CD4-positive, alpha-beta T cell treated with Interleukin-17A for 4 hours (primary cell): ENCODE measurements at regions not wholly inside any gene's neighbourhood (a gene's known extent, or its start where the extent isn't known, plus 50 kb on each side); places are given as distances from the start of the nearest gene placed in this dataset.

ENCODE experiments used
- DNase-seq: peaks from one replicate; pipeline ENCODE4 v3.0.0-alpha.2; 2020; ENCODE audit warnings: mixed read lengths

DNA sequence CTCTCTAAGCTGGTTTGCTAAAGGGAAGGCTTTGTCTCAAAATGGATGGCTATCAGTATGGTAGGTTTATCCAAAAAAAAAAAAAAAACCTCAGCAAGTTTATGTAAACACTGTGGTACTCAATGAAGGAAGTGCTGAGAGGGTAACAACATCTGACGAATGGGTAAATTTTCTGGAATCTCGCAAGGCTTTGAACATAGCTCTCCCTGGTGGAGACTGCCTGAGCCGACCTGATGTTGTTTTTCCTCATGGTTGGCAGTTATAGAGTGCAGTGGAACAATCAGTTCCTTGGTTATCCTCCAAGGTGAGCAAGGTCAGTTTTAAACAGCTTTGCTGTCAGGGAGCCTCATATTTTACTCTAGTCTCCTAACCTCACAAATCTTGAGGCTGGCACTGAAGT, 94.6 kb downstream of the ZPLD1 start:
- DNase-seq: no peak

DNA sequence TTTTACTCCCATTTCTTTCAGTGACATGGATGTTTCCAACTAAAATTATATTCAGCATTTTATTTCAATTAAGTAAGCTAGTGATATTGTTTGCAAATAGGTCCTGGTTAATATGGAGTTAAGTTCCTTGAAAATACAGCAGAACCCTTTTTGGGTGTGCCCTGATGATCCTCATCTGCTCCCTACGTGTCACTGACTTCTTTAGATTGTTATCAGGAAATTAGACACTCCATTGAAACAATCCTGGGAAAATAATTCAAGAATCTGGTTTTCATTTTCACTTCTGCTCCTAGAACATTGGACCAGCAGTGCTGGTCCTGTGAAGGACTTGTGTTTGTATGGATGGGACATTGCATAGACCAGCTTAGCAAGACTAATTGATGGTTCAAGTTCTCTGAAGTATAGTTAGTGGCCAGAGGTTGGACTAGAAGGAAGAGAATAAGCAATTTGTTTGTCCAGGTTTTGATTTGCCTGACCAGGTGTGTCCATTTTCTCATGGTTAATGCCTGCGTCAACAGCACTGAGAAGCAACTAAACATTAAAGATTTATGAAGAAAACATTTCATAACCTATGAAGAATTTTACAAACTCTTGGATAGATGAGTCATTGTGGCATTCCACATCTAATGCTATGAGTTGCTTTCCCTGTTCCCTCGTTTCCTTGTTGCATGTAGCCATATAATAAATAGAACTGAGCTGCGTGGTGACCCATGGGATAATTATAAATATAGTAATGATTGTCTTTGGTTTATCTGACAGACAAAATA, 95.8 kb downstream of the ZPLD1 start:
- DNase-seq: no peak

DNA sequence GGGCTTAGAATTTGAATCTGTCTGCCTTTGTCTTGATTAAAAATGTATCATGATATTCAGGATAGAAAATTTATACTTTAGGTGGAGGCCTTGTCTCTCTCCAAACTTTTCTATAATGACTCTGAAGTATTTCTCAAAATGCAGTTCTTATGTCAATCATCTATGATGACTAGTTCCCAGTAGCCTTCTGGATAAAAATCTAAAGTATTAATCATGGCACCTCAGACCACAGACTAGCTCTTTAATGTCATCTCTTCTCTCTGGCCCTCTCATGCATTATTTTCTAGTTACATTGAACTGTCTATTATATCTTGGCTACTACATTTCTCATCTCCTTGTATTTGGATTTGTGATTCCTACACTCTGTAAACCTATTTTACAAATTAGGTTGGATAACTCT, 96.9 kb downstream of the ZPLD1 start:
- no peak for DNase-seq

DNA sequence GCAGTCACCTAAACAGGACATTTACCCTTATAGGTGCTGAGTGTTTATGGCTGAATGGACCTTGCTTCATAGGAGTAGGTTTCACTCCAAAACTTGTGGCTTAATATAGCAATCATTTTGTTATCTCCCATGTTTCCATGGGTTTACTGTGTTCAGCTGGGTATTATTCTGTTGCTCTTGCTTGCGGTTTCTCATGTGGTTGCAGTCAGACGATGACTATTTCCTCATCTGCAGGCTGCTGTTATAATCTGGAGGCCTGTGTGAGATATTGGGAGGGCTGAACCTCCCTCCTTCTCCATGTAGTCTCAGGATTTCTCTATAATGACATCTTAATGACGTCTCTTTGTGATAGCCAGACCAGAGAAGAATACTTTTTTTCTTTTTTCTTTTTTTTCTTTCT, 98.1 kb downstream of the ZPLD1 start:
- DNase-seq: no peak

DNA sequence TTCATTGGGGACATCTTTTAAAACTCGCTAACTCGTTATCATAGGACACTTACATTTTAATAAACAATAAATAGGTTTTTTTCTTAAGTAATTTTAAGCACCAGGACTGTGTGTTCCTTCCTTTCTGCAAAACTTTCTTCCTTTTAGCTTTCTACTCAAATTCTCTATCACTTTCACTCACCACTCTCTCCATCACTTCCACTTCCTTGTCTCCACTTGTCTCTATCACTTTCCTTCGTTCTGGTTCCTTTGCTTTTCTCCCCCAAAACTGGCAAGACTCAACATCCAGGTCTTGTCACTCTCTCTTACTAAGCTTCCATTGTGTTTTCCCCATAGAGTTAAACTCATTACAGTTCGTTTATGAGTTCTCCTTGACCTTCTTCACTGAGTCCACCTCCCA, 99.0 kb downstream of the ZPLD1 start:
- no peak for DNase-seq

DNA sequence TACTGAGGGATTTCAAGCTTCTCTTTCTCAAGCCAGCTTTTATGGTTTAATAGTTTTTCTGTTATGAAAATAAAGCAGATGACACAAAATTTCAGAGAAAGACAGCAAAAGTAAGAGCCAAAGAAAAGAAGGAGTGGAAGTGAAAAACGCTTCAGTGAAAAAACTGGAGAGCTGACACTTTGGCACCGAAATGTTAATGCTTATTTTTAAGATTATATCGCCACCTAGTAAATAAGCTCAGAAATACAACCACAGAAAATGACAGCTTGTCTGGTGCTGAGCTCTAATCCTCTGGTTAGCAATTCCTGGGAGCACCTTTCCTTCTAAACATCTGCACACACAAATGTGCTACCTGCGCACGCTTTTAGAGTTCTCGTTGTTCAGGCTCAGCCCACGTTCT, 101.6 kb downstream of the ZPLD1 start:
- DNase-seq: no peak

DNA sequence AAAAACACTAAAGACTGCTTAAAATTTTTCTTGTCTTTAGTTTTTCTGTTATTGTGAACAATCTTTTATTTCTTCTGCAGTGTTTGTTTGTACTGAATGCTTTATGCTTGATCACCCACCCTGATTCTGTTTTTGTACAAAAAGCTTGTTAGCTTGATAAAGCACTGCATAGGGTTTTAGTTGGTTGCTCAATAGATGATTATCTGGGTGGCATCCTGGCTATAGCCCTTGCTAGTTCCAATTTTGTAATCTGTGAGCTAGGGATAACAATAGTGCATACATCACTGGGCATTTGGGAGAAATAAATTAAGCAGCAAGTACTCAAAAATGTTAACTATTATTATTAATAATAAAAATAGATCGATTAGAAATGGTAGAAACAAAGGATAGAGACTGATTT, 102.3 kb downstream of the ZPLD1 start:
- DNase-seq: no peak

DNA sequence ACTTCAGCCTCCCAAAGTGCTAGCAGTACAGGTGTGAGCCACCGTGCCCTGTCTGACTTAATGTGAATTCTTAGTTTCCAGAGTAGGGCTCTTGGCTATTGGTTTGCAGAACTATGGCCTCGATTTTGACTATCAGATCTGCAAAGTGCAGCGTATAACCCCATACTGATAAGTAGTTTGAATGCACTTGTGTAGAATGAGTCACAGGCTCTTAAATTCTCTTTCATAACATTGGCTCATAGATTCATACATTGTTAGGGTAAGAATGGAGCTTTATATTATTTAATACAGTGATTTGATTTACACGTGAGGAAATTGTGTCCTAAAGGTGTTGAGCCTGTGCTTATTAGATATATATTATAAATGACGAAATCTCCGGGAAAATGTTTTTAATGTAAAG, 109.9 kb downstream of the ZPLD1 start:
- DNase-seq: no peak

DNA sequence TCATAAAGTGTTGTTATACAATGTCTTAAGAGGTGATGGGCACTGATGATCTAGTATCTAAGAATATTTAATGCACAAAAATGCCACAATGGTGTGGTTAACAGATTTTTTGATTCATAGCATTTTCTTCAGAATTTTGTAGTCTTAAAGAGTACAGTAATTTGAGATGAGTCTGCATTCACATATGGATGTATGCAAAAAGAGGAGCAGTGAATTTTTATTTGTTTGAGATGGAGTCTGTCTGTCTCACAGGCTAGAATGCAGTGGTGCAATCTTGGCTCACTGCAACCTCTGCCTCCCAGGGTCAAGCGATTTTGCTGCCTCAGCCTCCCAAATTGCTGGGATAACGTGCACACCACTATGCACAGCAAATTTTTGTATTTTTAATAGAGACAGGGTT, 110.5 kb downstream of the ZPLD1 start:
- DNase-seq: no peak

DNA sequence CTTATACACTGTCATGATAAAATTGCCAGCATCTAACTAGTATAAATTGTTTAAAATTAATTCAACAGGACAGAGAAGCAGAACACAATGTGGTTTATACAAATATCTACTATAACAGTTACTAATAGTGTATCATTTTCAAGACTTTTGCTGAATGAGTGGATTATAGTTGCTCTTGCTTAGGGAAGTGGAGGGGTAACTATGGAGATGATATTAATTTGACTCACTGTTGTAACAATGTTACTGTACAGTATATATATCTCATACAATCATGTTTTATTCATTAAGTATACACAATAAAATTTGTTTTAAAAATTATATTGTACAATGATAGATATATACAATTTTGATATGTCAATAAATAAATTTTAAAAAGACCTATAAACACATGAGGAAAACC, 119.1 kb downstream of the ZPLD1 start:
- DNase-seq: no peak

DNA sequence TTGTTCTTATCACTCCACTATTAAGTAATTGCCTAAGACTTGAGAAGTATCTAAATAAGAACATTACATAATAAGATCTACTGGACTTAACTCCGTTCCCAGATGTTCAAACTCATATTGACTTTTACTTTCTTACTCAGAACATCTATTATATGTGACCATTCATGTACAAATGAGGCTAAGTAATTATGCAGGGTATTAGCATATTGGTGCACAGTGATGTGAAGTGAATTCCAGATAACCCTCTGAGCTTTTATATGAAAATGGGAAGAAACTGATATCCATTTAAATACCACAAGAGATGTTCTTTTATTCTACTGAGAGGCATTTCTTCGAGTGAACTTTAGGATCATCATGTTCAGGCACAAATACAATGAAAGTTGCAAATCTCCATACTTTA, 135.7 kb downstream of the ZPLD1 start:
- DNase-seq: no peak

DNA sequence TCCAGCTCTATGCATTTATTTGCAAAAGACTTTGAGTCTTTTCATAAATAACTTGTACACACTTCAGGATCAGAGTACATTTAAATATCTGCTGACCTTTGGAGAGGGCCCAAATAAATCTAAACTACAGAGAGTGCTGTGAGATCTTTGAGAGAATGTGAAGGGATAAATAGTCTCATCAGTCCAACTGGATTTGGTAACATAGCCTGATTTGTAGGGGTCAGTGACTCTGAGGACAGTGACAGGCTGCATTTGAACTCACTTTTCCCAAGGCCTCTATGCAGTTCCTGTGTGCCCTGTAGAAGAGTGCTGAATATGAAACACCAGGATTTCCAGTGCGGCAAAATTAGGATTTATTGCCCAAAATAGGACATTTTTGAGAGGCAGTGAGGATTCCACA, 136.2 kb downstream of the ZPLD1 start:
- DNase-seq: no peak

DNA sequence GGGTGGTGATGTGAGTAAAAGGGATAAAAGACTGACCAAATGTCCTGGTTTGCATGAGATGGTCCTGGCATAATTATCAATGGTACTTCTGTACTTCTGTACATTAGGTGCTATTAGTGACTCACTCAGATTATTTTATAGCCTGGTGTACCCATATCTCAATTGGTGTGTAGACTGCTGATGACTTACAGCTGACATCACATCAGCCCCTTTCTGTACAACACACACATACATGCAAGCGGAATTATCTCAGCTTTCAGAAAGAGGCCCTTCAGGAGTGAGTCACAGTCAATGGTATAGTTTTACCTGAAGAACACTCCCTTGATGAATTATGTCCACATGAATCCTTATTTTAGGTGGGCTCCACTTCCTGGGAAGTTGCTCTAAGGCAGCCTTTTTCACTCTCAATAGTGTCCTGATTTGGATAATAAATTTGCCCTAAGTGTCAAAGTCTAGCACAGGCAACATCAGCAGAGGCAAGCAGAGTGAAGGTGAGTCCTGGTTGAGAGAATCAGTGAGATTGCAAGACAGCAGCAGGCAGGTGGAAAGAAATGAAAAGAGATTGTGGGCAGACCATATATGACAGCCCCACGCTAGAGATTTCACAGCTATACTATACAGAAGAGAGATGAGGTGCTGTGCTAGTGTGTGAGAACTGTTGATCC, 137.0 kb downstream of the ZPLD1 start:
- no peak for DNase-seq

DNA sequence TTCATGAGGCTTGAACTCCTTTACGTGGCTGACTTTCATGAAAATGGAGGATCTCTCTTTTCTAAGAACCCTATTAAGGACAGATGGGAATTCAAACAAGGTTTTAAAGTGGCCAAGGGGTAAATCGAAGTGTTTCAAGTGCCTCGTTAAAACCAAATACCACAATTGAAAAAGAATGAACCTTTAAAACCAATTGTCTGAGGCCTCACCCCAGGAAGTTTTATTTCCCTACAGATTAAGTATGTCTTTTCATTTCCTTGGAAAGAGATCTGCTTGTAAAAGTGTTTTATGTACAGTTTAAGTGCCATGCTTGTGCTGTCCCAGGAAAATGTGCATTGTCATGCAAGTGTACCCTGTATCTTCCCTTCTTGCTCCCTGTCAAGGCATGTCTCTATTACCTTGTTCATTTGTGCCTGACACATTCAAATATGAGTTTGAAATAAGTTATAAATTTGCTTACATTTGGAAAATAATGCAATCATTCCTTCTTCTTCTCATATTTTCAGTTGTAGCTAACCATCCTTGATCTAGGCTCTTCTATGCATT, 138.7 kb downstream of the ZPLD1 start:
- DNase-seq: no peak

DNA sequence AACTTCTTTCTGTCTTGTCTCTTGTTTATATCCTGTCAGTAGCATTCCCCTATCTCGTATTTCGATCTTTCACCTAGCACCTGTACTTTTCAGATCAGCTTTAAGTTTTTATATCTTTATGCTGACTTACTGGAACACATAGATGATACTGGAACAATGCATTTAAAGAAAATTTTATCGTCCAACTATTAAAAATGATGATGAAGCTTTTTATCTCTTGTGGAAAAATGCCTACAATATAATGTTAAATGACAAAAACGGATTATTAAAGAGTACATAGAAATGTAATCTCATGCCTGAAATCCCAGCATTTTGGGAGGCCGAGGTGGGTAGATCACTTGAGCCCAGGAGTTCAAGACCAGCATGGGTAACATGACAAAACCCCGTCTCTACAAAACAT, 139.5 kb downstream of the ZPLD1 start:
- no peak for DNase-seq

DNA sequence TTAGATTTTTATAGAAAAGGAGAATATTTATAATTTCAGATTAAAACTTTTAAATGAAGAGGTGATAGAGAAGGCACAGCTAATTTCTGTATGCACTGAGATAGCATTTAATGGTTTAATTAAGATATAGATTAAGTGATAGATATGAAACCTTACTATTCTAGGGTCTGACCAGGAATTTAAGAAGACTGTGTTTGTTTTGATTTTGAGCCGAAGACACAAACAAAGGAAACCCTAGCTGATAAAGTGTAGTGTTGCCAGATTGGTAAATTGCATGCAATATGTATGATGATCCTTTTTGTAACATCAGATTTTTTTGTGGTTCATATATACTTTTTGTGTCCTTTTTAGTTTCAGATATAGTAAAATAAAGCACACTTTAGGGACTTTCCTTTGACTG, 141.8 kb downstream of the ZPLD1 start:
- no peak for DNase-seq

DNA sequence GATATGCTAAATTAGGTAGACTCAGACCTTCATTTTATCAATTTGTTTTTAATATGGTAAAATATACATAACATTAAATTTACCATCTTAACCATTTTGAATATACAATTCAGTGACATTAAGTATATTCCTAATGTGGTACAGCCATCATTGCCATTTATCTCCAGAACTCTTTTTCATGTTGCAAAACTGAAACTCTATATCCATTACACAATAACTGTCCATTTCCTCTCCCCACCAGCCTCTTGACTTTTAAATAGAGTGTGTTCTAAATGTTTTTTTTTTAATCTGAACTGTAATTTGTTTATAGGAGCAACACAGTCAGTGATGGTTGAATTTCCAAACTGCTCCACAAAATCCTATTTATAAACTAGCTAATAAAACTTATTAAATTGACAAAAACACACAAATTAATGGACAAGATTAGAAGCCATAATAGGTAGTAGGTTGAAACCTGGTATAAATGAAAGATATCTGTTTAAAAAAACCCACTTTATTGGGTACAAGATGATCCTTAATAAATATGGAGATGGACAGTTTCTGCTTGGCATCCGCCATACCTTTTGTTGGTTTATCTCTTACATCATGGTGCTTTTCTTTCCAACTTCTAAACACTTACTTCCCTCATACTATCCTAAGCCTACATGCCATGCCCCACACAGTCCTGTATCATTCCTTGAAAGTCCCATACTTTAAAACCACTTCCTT, 142.4 kb downstream of the ZPLD1 start:
- DNase-seq: no peak

DNA sequence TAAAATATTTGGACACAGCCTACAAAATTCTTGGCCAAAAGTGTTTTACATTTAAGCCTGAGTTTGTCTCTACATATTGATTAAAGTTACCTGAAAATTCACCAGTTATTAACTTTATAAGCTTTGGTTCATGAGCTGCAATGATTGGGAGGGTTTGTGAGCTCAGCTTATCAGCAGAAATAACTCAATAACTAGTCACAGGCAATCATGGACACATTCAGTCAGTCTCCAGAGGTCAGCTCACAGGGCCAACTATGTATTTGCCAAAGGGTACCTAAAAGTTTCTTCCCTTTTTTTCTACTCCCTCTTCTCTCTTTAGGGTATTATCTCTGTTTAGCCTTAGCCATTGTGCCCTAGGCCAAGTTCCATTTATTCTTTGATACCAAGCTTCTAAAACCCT, 145.9 kb downstream of the ZPLD1 start:
- no peak for DNase-seq

DNA sequence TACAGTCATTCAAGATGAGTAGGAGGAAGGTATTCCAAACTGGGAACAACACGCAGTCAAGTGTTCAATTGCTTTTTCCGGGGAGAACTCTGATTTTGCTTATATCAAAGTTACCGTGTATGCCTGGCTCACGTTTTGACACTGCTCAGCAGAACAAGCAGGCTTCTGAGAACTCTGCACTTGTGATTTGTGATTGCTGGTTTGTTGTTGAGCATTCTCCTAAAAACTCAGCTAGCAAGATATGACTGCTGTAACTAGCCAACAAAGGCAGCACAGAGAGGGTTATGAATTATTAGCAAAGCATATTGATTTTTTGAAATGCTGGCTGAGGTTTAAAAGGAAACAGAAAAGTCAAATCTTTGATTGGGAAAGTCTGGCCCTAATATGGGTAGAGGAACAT, 151.7 kb downstream of the ZPLD1 start:
- no peak for DNase-seq

DNA sequence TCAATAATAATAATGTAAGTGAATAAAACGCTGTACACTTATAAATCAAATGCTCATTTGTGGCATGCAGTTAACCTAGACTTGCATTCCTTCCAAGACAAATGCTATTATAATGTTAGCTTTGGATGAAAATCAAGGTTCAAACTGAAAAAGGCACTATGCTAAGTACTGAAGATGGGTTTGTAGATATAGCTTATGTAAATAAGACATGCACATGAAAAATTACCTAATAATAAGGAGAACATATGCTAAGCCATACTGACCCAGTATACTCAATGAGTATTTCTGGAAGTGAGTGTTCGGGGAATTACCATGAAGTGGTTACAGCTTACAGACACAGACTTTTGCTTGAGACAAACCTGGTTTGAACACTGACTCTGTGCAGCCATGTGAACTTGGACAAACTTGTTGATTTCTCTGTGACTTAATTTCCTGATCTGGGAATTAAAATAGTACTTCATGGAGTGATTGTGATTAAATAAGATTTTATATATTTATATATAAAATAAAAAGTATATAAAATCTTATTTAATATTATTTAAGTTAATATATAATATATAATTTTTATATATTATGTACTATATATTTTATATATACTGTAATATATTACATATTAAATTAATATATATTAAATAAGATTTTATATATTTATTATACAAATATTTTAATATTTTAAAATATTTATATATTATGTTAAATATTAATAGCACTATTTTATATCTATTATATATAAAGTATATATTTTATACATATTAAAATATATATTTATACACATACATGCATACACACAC, 159.2 kb downstream of the ZPLD1 start:
- DNase-seq: no peak

DNA sequence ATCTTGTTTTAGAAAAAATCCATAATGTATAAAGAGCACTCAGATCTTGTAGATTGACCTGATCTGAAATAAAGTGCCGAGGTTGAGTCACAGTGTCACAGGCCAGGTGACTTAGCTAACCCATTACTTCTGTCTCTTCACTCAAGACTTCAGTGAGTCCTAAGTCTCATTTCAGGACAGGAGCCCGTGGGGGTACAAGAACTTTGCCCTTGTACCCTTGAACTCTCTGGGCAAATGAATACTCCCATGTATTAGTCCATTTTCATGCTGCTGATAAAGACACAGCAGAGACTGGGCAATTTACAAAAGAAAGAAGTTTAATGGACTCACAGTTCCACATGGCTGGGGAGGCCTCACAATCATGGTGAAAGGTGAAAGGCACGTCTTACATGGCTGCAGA, 160.2 kb downstream of the ZPLD1 start:
- DNase-seq: no peak

DNA sequence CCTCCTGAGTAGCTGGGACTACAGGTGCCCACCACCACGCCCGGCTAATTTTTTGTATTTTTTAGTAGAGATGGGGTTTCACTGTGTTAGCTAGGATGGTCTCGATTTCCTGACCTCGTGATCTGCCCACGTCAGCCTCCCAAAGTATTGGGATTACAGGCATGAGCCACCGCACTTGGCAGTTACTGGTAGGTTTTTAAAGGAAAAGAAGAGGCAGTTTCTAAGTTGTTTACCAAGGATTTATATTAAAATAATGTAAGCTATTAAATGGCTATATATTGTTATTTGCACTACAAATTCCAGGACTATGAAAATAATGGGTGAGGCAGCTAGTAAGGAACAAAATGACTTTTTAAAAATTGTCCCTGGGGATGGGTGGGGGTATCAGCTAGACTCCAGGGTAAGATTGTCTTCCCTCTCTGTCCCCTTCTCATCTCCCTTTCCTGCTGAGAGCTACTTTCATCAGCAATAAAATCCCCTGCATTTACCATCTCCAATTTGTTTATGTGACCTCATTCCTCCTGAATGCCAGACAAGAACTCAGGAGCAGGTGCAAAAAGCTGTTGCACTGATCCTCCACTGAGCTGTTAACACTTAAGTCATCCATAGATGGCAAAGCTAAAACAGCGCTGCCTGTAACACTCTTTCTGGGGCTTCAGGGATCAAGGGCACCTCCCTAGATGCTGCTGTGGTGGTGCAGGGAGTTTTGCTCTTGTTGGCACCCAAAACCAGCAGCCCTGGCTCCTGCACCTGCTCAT, 165.2 kb downstream of the ZPLD1 start:
- no peak for DNase-seq
